NCI-H1092 treated with DMSO at 0.1 percent for 48 hours (cell line): ENCODE measurements at regions not wholly inside any gene's neighbourhood (a gene's known extent, or its start where the extent isn't known, plus 50 kb on each side); places are given as distances from the start of the nearest gene placed in this dataset.

Experiments used
- DNase-seq: peaks from one replicate; lab custom pipeline; 2025; lab: John Stamatoyannopoulos, UW

DNA sequence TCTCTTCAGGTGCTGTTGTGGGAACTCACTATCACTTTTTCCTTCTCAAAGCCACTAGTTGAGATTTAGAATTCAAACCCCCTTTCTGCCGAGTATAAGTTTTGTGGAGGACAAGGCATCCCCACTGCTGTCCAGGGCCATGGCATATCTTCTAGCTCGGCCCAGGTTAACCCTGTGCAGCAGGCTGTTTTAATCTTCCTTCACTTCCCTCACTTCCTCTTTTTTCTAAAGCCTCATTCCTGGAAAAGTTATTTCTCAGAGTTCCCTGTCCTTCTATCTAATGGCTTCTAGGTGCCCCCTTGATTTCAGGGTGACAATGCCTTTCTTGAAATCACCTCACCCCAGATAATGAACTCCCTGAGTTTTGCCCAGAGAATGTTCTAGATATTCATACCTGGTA lies 222.3 kb downstream of the SNX10 start:
- DNase-seq: no peak

DNA sequence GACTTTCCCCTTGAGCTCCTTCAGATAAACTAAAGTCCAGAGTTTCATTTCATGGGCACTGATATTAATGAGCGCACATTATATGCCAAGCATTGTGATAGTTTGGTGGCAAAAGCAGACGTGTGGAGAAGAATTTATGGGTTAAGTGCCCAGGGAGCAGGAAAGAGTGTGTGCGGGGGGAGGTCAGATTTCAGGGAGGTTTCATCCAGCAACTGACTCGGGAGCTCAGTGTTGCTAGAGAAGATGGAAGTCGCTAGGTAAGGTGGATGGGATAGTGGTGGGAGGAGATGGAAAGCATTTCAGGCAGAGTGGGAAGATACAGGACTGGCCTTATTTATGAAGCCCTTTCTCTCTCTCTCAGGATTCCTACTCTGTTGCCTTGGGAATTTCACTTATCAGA lies 223.0 kb downstream of the SNX10 start:
- no peak for DNase-seq

DNA sequence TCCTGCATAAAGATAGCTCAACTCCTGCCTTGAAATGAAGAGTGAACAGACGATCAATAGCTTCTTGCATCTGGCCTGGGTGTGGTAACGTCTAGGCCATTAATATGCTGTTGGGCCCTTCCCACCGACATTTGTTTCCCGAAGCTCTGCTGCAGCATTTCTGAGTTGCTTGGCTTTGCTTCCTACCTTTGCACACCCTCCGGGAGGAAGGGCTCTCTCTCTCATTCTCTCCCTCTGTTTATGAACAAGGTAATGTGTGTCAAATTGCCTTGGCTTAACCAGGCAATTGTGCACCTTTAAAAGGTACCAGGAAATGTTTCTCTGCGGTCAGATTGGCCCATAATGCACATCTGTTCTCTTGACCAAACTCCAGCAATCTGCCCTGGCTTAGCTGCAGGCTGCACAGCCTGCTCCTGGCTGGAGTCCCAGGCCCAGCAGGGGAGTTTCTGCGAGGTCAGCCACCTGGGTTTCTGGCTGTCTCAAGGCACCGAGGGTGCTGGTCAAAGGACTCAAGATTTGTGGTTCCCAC lies 223.7 kb downstream of the SNX10 start:
- peak; percentile 93 for DNase-seq

DNA sequence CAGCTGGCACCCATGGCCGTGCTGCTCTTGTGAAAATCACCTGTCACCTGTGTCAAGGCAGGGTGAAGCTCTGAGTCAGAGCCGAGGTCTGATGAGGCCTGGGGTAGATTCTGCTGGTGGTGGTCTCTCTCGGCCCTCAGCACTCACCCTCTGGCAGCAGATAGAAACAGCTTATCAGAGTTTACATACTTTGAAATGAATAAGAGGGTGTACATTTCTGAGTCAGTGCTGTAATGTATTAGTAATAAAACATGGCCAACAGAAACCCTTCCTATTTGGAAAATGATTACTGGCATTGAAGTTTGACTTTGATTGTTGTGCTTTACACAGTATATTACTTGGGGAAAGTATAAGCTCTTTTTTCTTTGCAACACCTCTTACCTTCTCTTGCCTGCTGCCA lies 228.8 kb downstream of the SNX10 start:
- no peak for DNase-seq

DNA sequence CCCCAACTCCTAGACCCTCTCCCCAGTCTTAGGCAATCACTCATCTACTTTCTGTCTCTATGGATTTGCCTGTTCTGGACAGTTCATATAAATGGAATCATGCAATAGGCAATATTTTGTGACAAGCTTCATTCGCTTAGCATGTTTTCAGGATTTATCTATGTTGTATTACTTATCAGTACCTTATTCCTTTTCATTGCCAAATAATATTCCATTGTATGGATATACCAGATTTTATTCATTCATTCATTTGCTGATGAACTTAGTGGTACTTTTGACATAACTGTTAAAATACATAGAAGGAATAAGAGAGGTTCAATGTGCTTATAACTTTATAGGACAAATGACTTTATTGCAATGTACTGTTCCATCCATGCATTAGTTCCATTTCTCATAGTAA lies 231.0 kb downstream of the SNX10 start:
- no peak for DNase-seq

DNA sequence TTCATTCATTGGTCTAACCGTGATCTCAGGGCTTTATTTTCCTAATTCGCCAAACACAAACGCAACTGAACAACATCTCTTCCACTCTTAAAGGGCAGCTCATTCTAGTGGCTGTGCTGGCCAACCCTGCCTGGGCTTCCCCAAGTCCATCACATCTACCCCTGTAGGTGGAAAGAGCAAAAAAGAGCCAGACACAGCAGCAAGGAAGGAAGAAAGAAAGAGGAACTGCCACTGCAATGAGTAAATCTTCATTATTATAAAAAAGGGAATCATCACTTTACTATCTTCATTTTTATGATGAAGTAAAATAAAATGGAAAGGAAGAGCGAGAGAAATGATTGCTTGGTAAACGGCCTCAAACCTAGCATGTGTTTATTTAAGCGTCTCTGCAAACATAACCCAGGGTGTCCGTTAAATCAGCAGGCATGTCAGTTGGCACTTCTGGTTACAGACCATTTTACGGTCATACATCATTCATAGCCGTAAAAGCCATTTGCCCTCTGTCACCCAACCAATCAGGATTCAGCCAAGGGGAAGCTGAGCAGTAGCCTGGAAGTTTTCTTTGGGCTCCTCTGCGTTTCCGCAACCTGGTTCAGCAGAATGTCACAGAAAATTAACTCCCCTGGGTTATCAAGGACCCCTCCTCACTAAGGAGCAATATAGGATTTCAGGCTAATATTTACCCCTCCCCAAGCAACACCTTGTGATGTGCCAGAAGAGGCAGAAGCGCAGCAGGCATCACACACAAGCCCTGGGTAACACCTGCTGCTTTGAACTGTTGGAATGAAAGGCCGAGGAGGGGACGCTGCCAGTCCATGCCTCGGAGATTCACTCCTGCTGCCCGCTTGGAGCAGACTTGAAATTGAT lies 234.0 kb downstream of the SNX10 start:
- peak; percentile 95 for DNase-seq

DNA sequence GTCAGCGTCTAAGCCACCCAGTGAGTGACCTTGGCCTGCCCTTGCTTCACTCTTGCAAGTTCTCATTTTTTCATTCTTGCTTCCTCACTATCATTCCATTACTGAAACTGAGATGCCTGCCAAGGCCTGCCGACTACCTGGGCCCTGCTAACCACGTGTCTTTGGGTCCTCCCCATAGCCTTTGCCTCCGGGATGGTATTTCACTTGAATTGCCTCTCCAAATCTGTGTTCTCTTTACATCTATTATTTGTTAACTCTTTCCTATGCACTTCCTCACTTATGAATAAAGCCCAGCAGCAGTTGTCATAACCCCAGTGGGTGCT lies 234.6 kb downstream of the SNX10 start:
- peak; percentile 70 for DNase-seq

DNA sequence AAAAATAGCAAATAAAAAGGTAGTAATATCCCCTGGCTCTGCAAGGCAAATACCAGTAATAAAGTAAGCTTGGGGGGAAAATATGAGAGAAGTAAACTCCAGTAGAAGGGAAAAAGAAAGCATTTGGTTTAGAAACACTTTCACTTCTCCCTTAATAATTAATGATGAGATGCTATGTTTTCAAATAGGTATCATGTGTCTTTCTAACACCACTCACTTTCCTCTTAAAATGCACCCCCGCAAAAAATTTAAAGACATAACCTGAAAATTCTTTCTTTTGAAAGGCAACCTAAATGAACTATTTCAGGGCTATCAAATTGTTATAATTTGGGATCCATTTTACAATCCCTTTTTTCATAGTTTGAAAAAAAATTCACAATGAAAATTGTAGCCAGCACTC lies 240.3 kb downstream of the SNX10 start:
- no peak for DNase-seq

DNA sequence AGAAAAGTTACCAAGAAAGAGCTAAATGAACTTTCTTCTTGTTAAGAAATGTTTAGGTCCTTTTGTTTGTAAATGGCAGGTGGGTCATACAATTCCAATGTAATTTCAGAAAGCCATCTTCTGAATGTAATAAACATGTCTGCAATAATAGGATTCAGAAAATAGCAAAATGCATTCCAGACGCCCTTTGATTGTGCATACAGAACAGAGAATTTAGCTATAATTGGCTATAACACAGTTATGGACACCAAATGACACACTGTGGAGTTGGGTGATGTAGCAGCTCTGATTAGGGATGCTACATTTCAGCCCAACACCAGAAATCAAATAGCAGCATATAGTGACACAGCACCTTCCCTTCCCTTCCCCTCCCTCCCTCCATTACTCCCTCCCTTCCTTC lies 240.8 kb downstream of the SNX10 start:
- no peak for DNase-seq

DNA sequence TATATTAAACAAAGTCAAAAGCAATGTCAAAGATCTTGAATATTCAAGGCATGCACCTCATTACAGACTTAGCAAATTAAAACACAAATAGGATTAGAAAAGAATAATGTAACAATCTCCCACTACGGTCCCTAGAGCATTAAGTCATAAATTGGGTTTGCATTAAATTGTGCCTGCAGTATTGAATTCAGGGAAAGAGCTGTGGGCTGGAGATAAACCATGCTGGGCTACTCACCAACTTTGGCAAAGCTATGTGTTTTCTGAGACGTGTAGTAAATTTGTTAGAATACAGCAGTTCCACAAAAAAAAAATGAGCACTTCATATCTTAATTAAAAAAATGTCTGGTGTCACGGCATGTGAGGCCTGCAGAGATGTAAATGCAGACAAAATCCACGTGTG lies 241.6 kb downstream of the SNX10 start:
- DNase-seq: peak; percentile 18

DNA sequence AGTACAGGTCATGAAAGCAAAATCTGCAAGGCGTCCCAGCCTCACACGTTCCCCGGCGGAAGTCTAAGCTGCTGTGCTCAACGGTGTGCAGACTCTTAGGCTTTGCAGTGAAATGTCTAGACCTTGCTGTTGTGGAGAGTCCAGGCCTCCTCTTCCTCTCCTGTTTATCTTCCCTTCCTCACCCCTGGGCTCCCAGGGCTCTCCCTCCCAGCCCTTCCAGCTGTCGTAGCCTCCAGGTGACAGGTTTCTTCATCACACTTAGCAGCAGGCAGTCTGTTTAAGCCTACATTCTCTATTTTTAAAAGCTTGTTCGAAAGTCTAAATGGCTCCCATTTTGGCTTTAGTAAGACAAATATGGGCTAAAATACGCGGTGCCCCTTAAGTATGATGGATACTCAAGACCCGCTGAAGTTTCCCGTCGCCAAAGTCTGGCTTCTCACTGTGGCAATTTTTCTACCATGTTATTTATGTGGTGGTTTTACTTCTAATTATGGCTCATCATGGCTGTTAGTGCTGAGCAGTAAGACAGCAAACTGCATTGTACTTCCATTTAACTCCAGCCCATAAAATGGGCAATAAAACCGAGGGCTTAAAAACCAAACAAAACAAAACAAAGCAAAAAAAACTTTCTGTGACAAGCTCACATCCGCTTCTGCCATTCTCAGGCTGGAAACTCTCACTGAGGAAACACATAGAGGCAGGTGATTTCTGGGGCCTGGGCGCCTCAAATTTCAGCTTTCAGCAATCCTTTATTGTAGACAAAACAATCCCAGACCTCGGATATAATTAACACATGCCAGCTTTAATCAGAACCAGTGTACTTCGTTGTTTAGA lies 243.2 kb downstream of the SNX10 start:
- DNase-seq: peak; percentile 92

DNA sequence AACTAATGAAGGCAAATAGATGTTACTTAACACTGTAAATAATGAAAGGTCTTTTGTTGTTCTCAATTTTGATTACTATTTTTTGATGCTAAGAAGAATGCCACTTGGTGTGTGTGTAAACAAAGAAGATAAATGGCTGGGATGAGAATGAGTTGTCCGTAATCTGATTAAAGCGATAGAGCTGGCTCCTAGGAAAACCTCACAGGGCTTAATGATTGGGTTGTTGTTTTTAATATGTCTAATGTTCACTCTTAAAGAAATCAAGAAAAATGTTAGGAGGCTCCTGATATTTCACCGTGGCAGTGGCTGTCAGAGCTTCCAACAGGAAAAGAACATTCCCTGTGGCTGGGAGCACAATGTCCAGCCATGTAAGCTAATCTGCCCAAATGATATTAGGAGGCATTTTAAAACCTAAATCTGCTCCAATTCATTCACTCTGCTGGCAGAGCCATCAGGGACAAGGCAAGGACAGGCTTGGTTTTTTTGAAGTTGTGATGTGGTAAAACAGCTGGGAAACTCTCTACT lies 243.9 kb downstream of the SNX10 start:
- peak; percentile 92 for DNase-seq

DNA sequence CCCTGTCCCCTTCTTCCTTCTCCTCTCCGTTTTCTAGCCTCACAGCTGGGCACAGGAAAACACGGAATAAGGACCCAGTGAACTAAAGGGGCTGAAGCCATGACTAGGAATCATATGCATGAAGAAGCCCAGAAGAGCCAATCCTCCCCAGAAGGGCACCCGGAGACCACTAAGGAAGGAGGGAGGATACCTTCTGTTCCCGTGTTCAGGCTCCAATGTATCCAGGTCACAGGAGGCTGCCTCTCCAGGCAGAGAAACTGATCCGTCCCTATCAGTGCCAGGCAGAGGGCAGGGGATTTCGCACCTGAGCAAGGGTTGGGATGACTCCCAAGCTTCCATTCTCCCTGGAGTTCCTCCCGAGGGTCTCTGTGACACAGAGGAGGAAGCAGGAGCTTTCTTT lies 246.6 kb downstream of the SNX10 start:
- no peak for DNase-seq

DNA sequence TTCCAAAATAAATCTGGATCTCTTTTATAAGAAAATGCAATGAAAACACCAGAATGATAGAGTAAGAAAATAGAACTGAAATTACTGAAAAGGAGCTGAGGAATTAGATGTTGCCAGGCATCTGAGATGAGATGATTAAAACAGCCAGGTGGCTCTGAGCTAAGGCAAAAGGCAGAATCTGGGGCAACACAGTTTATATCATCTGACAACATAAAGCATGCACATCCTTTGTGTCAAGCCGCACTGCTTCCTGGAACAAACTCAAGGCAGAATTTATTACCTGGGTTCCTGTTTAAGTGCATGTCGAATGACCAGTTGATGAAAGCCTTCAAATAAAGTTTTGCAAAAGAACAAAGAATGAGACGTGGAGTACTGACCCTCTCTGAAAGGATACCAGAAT lies 247.0 kb downstream of the SNX10 start:
- peak; percentile 40 for DNase-seq

DNA sequence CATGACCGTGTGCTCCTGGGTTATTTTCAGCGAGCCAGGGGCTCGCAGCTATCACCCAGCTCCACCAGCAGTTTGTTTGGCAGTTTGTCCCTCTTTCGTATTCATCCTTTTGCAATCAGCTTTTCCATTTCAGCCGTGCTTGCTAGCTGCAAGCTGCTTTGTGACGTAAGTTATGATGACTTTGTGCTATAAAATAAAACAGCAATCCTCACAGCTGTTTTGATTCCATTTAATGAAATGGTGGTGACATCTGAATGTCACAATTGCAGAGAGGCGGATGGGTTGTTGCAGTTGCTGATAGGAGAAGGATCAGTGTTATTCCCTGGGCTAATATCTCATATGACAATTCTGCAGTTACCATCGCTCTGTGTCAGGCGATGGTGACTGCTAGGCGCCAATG lies 251.7 kb downstream of the SNX10 start:
- no peak for DNase-seq

DNA sequence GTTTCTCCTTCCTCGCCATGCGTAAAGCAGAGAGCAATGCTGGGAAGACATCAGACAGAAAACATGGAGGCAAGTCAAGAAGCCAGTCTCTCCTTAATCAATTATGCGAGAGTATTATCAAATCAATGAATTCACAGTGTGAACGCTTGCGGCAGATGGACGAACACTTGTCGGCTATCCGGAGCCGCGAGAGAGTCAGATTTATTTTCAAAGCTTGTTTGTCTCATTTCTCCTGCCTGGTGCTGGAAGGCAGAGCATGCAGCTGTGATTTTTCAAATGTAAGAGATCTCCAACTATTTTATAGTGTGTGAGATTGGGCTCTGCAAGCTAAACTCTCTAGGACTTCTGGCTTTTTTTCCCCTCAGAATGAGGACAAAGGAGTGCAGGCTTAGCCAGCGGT lies 252.3 kb downstream of the SNX10 start:
- DNase-seq: no peak

DNA sequence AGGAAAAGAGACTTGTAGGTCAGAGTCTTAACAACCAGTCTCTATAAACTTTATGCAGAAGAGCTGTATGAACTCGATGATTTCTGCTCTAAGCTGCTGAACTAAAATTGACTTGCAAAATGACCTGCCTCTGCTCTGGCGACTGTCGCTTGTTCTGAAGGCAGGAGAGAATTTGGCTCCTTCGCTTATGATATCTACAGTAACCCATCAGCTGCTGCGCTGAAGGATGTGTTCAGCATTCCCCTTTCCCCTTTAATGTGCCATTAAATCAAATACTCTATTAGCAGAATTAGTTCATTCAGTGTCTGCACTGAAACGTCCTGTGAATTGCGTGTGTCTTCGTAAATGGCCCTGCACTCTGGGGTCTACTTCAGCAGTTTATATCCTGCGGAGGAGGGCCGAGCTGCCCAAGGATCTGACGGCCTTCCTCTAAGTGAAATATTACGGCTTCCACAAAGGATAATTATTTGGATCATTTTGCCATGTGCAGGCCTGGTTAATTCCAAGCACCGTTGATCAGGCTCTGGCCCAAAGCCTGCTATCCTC lies 254.9 kb downstream of the SNX10 start:
- DNase-seq: no peak

DNA sequence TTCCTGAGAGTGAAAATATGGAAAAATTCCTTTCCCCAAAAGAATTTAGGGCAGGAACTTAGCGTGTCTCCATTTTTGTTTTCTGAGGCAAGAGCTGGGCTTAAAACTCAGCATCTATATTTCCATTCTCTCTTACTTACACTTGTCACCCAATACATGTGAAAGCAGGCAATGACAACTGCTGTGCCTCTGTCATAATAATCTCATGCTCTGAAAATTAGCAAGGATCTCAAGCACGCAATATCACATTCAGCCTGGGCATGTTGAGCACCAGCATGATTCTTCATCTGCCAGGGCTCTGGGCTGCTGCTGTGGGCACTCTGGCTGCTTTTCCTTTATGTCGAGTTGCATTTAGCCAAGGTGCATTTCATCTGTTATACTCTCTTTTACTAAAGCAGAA lies 255.5 kb downstream of the SNX10 start:
- DNase-seq: no peak

DNA sequence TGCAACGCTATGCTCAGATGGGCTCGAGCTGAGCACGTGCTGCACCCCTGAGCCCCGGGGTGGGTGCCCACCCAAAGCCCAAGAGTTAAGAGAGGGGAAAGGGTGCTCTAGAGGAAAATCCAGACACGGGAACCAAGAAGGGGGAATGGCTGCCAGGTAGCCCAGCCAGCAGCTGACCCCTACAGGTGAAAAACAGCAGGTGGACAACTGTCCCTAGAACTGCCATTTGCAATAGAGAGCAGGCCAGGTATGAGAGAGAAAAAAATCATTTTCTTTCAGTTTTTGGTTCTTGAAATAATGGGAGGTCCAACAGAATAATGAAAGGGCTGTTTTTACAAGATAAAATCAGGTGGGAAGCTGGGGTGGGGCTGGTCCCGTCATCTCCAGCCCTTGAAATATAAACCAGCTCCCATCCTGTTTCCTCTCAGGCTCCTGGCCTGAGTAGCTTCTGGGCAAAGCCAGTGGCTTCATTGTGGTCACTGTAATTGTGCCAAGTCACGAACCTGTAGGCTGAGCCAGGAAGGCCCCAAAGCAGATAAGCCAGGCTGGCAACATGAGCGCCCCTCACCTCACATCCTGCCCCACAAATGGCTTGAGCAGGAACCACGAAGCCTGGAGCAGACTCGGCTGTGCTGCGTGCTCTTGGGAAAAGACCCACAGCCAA lies 257.8 kb downstream of the SNX10 start:
- no peak for DNase-seq

DNA sequence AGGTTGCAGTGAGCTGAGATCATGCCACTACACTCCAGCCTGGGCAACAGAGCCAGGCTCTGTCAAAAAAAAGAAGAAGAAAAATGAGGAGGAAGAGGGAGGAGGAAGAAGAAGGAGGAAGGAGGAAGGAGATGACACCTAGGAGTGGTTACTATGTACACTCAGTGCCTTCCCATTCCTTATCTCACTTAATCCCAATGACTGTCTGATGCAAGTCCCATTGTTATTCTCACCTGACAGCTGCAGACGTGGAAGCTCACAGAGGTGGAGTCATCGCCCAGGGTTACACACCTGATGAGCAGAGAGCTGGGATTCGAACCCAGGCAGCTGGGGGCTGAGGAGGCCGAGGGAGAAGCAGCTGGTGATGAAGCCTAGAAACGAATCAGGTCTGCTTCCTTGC lies 258.8 kb downstream of the SNX10 start:
- DNase-seq: no peak

DNA sequence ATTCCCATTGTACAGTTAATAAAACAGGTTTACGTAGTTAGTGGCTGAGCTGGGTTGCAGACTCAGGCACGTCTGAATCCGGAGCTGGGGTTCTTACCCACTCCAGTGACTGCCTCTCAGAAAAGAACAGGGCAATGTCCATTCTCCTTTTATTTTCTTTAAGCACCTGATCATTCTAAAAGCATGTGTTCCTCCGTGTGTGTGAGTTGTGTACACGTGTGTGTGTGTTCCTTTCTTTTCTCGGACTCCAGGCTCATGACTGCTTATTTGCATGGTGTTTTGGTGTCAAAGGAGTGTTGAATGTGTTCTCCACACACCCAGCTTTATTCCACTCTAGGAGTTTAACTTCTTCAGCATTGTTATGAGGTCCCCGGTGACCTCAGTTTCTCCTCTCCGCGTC lies 260.1 kb downstream of the SNX10 start:
- no peak for DNase-seq

DNA sequence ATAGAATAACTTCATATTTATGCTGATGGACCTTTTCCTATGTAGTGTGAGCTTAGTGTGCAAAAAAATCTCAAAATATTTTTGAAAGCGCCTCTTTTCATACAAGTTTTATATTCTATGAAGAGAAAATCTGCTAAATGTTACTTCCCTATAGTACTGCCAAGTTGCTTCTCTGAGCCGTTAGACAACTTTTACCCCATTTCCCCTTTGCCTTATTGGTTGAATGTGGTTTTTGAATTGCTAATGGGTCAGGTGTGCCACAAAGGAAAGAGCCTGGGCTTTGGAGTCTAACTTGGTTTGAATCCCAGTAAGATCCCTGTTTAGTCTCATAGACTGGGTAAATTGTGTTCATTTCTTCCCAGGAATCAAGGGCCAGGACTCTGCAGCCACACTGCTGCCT lies 261.5 kb downstream of the SNX10 start:
- no peak for DNase-seq
